HEK293T (cell line): ENCODE measurements at regions not wholly inside any gene's neighbourhood (a gene's known extent, or its start where the extent isn't known, plus 50 kb on each side); places are given as distances from the start of the nearest gene placed in this dataset.

Experiments
- BHLHE40 ChIP-seq: fragments of 450-650 bp; IDR thresholded peaks from 2 replicates; pipeline ENCODE4 v1.6.1; 2016; ENCODE audit warnings: mild to moderate bottlenecking, moderate library complexity, borderline replicate concordance
- FOXK2 ChIP-seq: fragments of 450-650 bp; IDR thresholded peaks from 2 replicates; pipeline ENCODE4 v1.6.1; 2016; ENCODE audit warnings: mild to moderate bottlenecking
- NFRKB ChIP-seq: fragments of 450-650 bp; IDR thresholded peaks from 2 replicates; pipeline ENCODE4 v1.6.1; 2016; ENCODE audit warnings: mild to moderate bottlenecking, moderate library complexity
- SUZ12 ChIP-seq: fragments of 450-650 bp; IDR thresholded peaks from 2 replicates; pipeline ENCODE4 v1.6.1; 2016; ENCODE audit warnings: mild to moderate bottlenecking
- TARDBP ChIP-seq: fragments of 450-650 bp; IDR thresholded peaks from 2 replicates; pipeline ENCODE4 v1.6.1; 2016

DNA sequence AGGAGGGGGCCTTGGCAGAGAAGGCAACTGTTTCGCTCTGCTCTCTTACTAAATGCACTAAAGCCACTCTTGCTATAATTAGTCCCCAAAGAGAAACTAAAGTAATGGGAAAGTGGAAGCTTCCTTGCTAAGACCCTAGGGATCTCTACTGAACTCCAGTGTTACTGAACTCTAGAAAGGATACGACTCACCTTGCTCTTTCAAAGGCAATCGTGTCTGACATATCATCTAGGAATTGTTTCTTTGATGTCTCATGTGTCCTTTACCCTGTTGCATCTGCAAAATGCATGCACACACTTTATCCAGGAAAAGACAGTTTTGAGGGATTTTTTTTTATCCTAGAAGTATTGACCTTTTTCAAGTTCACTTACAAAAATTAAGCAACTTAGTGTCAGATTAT, 148.1 kb upstream of the FAM9B start:
- TF ChIP-seq SUZ12 (no peak), BHLHE40 (no peak), TARDBP (no peak), NFRKB (no peak), FOXK2 (no peak)
